HG02973 (cell line): ENCODE measurements at regions not wholly inside any gene's neighbourhood (a gene's known extent, or its start where the extent isn't known, plus 50 kb on each side); places are given as distances from the start of the nearest gene placed in this dataset.
"Not testable (repeated sequence)": the region's sequence is repeated elsewhere in the genome, so short reads cannot be mapped to it uniquely, and the experiment has no call there.

Experiments used
- ATAC-seq: cut with Tn5 transposase; IDR thresholded peaks from one replicate; pipeline ENCODE4 v1.9.1; 2021; ENCODE audit warnings: moderate library complexity; ENCODE audit not compliant: unreplicated experiment

DNA sequence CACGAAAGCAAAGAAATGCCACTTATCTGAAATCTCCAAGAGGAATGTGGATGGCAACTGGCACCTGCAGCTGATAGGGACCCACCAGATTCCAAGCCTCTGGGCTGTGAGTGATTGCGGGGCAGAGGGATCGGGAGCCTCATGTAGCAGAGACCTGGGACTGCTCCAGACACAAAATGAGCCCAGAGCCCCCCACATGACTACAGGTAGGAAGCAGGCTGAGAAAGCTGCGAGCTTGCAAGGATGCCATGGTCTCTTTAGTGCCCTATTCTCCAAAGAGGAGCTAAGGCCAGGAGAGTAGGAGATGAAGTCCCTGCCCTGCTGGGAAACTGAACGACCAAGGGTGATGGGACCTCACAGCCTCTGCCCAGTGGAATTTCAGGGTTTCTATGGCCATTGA, 305.4 kb upstream of the CHRNA7 start:
- not testable (repeated sequence) for ATAC-seq

- ATAC-seq: not testable (repeated sequence)
These were observed 304.7 kb upstream of the CHRNA7 start for GRCh38 chr15:31725619-31726018.

DNA sequence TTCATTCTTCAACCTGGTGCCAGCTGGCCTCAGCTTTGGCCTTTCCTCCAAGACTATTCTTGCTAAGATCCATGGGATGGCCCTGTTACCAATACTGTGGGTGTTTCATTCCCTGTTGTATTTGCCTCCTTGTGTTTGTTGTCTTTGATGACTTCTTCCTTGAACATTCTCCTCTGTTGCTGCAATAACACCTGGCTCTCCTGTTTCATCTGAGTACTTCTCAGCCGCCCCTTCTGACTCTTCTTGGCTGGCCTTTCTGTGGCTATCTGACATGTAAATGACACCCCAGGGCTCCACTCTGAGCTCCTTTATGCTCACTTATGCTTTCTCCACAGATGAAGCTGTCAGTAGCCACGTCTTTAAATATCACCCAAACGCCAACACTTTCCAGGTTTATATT, 302.7 kb upstream of the CHRNA7 start:
- ATAC-seq: no peak

DNA sequence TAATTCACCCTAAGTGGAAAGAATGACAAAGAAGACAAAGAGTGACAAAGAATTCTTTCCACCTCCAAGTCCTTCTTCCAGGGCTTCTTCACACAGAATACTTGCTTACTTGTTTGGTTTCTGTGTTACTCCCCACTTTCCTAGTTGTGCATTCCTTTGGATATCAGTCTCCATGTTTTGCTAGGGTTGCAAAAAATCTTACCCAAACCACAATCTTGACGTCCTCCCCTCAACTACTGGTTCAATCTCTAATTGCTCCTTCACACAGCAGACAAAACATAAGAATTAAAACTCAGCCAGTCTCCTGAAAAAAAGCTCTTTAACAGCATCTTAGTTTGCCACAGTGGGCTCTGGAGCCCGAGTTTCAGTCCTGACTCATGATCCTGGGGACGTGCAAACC, 297.6 kb upstream of the CHRNA7 start:
- ATAC-seq: no peak

GRCh38 chr15:31733424-31733823, 296.9 kb upstream of the CHRNA7 start:
- no peak for ATAC-seq

DNA sequence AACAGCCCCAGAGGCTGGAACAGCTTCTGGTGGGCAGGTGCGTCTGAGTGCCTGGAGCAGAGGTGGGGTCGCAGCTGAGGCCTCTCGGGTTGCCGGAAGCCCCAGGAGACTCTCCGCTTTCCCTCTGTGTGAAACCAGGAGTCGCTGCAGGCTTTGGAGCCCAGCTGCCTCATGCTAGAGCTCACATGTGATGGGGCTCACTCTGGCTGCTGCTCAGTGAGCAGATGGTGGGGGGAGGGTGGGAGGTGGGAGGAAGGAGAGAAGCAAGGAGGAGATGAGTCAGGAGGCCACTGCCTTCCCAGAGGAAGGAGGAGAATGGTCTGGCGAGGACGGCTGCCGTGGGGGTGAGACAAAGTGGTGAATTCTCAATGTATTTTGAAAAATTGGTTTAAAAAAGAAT, 290.1 kb upstream of the CHRNA7 start:
- ATAC-seq: no peak

GRCh38 chr15:31745841-31746240, 284.5 kb upstream of the CHRNA7 start:
- ATAC-seq: no peak

- ATAC-seq: no peak
These were observed 278.1 kb upstream of the CHRNA7 start for GRCh38 chr15:31752065-31752762.

GRCh38 chr15:31752905-31753304, 277.4 kb upstream of the CHRNA7 start:
- no peak for ATAC-seq

- ATAC-seq: no peak
These were observed 272.2 kb upstream of the CHRNA7 start for GRCh38 chr15:31758126-31758525.

DNA sequence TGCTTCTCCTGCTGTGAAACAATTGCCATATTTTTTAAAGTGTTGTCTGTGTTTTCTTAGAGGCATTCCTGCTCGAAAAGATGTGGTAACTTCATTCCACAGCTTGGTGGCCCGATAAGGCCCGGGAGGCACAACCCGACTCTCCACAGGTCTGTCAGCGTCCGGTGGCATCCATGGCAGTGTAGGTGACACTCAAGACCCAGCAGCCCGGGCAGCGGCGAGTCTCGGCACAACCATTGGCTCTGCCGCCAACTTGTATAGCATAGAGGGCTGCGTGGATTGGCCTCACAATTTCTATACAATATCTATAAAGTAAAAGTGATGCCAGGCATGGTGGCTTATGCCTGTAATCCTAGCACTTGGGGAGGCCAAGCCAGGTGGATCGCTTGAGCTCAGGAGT, 262.3 kb upstream of the CHRNA7 start:
- ATAC-seq: no peak

DNA sequence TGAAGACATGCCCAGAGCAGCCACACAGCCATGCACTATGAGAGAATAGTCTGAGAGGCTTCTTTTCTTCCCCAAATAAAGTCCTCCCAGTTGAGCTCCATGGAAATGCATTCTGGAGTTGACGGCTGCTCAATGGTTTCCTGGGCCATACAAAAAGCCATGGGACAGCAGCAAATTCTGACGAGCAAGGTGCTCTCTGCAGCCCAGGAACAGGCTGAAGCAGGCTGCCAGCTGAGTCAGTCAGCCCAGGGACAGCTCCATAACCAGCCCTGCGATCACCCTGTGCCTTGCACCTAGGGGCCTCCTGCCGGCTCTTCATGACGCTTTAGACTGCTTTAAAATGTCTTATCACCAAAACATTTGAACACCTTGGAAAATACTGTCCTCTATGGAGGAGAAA, 256.3 kb upstream of the CHRNA7 start:
- ATAC-seq: no peak

DNA sequence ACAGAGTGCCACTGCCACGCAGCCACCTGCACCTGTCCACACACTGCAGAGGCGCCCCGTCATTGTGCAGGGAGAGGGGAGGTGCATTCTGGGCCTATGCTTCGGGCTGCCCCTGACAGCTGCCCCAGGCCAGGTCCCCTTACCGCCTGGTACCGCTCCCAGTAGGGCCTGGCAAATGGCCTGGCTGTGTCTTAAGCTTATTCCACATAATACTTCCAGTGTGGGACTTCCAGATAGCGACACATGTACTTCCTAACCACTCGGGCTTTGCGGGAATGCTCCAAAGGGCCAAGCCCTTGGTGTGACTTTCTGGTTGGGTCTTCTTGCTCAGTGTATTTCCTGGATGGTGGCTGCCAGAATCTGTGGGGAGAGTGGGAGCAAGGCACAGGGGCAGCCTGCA, 254.3 kb upstream of the CHRNA7 start:
- ATAC-seq: no peak

DNA sequence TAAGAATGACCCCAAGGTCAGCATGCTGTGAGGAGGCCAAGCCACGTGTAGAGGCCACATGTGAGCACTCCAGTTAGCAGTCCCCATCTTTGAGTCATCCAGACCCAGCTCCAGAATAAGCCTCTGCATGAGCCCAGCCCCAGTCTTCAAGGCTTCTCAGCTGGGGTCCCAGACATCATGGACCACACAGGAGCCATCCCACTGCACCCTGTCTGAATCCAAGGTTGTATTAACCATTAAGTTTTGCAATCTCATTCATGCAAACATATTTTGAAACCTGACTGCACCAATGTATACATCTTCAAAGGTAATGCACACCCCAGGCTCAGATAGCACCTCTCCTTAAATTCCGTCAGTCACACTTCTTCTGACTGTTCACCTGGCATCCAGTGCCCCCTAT, 249.1 kb upstream of the CHRNA7 start:
- no peak for ATAC-seq

DNA sequence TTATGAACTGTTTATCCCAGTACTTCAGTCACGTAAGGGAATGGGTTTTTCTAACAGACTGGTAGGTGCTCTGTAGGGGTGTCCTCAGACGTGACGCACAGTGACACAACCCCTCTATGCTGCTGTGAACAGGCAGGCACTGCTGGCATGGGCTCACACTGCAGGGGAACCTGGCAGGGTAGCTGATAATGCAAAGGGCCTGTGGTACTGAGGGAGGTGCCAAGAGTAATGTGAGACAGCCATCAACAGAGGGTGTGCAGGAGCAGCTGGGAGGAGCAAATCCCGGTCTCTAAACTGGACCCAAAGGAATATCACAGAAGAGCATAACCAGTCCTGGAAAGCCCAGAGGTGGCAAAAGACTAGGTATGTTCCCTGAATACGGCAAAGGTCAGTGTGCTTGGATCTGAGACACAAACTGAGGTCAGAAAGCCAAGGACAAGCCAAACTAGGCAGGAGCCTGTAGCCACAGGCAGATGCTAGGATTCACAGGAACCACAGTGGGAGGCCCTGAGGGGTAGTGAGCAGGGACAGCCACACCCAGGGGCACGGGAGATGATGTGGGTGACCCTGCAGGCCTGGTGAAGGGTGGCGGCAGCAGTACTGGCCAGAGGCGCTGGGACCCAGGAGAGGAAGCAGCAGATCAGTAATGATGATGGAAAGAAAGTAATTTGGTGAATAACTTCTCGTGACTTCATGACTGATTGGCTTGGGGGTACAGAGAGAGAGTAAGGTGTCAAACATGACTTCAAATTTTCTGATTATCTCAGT, 248.1 kb upstream of the CHRNA7 start:
- ATAC-seq: no peak

GRCh38 chr15:31782951-31783350, 247.4 kb upstream of the CHRNA7 start:
- no peak for ATAC-seq

GRCh38 chr15:31786360-31786759, 244.0 kb upstream of the CHRNA7 start:
- ATAC-seq: no peak

DNA sequence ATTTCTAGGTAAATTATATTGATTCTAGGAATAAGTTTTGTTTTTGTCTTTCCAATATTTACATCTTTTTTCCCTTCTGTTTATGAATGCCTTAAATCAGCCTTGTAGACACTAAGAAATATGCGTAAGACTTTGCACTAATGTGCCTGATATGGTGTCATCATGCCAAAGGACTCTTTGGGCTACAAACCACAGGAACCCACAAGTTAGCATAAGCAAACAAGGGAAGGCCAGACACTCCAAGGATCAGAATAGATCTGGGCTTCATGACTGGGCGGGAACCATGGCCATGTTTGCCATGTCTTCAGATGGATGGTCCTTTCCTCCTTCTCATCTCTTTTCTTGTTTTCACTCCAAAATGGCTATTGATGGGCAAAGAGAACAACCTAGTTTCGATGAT, 242.2 kb upstream of the CHRNA7 start:
- no peak for ATAC-seq

DNA sequence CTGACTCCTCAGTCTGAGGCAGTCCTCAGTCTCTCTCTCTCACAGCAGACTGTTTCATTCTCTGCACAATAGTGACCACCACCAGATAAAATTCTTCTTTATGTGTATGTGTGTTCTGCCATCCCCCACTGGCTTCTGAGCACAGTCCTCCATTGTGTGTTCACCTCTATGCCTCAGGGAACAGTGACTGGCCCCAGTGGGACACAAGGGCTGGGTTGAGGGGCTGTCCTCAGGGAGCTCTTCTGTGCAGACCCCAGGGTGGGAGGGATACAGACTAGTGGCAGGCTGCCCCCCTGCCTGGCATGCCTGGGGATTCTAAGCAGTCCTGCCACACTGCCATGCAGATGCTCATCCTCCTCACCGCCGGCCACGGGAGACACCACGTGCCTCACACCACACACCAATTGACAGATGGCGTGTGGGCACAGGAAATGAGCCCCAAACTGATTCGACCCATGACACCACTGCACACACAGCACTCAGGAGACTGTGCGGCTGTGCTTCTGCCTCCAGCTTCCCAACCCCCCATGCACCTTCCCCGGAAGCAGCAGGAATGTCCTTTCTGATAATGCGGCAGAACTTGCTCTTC, 237.6 kb upstream of the CHRNA7 start:
- ATAC-seq: no peak

DNA sequence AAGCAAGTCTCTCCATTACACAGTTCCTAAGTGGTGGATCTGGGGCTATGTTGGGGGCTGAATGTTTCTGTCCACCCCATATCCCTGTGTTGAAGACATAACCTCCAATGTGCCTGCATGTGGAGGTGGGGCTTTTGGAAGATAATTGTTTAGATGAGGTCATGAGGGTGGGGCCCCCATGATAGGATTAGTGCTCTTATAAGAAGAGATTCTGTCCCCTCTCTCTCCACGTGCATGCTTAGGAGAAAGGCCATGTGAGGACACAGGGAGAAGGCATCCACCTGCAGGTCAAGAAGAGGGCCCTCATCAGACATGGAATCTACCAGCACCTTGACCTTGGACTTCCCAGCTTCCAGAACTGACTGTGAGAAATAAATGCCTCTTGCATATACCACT, 231.0 kb upstream of the CHRNA7 start:
- ATAC-seq: no peak

DNA sequence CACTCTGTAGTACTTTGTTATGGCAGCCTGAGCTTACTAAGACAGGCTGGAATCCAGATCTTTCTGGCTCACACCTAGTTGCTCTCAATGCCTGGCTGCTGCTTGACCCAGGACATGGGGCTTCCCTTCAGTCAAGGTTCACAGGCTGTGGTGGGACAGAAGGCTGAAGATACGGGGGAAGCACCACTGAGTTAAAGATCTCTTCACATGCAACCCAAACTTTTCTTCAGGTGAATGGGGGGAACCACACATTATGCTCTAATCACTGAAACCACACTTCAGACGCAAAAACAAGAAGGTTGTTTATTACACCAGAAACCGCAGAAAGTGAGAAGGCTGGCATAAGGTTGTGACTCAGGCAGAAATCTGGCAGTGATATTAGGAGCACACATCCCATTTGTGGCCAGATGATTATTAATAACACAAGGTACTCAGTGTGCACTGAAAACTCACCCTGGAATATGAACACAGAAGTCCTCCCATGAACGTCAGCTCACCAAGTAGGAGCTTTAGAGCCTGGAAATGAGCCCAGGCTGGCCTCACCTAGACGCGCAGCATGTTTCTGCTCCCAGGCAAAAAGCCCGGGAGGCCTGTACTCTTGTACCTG, 230.5 kb upstream of the CHRNA7 start:
- ATAC-seq: peak; percentile 73

GRCh38 chr15:31801152-31801551, 229.2 kb upstream of the CHRNA7 start:
- no peak for ATAC-seq
